ENCODE measurements at regions not wholly inside any gene's neighbourhood (a gene's known extent, or its start where the extent isn't known, plus 50 kb on each side); places are given as distances from the start of the nearest gene placed in this dataset.

DNA sequence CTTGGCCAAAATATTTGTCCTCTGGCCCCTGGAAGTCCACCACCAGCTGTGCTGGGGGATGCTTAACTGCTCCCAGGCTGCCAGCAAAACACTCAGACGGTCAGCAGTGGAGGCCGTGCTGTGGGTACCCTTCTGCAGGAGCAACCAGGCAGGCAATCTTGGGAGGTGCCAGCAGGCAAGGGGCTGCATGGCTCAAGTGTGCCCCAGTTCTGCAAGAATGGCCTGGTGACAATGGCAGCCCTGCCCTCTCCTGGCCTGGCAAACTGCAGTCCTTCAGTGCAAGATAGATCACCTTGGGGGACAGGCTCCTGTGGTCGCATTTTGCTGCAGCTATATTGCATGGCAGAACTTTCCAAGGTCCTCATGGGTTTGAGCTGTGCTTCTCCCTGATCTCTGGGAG, 728.3 kb downstream of the TMTC2 start:
- TF ChIP-seq, protein P1, sequence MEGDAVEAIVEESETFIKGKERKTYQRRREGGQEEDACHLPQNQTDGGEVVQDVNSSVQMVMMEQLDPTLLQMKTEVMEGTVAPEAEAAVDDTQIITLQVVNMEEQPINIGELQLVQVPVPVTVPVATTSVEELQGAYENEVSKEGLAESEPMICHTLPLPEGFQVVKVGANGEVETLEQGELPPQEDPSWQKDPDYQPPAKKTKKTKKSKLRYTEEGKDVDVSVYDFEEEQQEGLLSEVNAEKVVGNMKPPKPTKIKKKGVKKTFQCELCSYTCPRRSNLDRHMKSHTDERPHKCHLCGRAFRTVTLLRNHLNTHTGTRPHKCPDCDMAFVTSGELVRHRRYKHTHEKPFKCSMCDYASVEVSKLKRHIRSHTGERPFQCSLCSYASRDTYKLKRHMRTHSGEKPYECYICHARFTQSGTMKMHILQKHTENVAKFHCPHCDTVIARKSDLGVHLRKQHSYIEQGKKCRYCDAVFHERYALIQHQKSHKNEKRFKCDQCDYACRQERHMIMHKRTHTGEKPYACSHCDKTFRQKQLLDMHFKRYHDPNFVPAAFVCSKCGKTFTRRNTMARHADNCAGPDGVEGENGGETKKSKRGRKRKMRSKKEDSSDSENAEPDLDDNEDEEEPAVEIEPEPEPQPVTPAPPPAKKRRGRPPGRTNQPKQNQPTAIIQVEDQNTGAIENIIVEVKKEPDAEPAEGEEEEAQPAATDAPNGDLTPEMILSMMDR (IDR thresholded peaks at IDR 0.05 in 8 of 11, conservative IDR thresholded peaks at IDR 0.05 in 3 of 11): no peak
- TF ChIP-seq POLR2A (IDR thresholded peaks at IDR 0.05): no peak

Measured in spleen (tissue), 7 donors.